Lower lobe of right lung (tissue), 2 donors: ENCODE measurements at regions not wholly inside any gene's neighbourhood (a gene's known extent, or its start where the extent isn't known, plus 50 kb on each side); places are given as distances from the start of the nearest gene placed in this dataset.

Source experiments
- ATAC-seq, 2 donors: fragments of 200-7000 bp; cut with Tn5 transposase; one replicate each; pipeline ENCODE4 v1.9.1; 2020 to 2022; ENCODE audit warnings: mild to moderate bottlenecking in 2 of 2, moderate library complexity in 2 of 2
- DNase-seq: peaks from one replicate; pipeline ENCODE4 v3.0.0-alpha.2; 2020
- H3K27ac ChIP-seq: fragments of 200-600 bp; one replicate; pipeline ENCODE4 v1.8.0; 2022
- H3K27me3 ChIP-seq: fragments of 200-600 bp; one replicate; pipeline ENCODE4 v1.8.0; 2022; ENCODE audit warnings: low read depth
- H3K36me3 ChIP-seq: fragments of 200-600 bp; one replicate; pipeline ENCODE4 v1.8.0; 2022; ENCODE audit warnings: mild to moderate bottlenecking
- H3K4me1 ChIP-seq: fragments of 200-600 bp; one replicate; pipeline ENCODE4 v1.8.0; 2022
- H3K4me3 ChIP-seq: fragments of 200-600 bp; one replicate; pipeline ENCODE4 v1.8.0; 2022; ENCODE audit warnings: mild to moderate bottlenecking
- H3K9me3 ChIP-seq: fragments of 200-600 bp; one replicate; pipeline ENCODE4 v1.8.0; 2022
- intact Hi-C: fragments of 100-400 bp; cut with DNase I; formaldehyde crosslinking; loops from one replicate; pipeline ENCODE4 v1.11.0; 2022
- TF ChIP-seq, protein P1 (sequence below): fragments of 200-600 bp; IDR thresholded peaks from one replicate; pipeline ENCODE4 v1.8.0; 2022; ENCODE audit warnings: antibody characterized with exemption, mild to moderate bottlenecking
- donor health status: DM: no; HTN: yes; CAD: no; lungs with severe emphysema.

DNA sequence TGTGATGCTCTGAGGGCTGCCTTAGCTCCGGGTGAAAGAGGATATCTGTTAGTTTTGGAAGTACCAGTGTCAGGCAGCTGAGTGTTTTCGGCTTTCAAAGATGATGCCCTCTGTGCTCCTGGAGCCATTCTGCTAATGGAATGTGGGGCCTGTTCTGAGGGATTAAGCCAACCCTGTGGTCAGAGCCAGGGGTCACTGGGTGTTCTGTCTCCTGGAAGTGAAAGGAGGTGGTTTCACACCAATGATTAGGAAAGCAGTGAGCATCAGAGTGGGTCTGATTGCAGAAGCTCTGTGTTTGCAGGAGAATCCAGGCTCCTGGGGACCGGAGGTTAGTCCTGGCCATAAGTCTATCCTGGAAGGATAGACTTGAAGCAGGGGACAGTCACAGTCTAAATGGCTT is 94.6 kb downstream of the UQCRFS1 start:
- no peaks in the 10 kb centered on the region for H3K27me3 ChIP-seq
- intact Hi-C loops = no loop called here
- no peaks in the 10 kb centered on the region for H3K9me3 ChIP-seq
- no peak for DNase-seq
- no peaks in the 10 kb centered on the region for H3K36me3 ChIP-seq
- ATAC-seq = no peak
- H3K4me3 ChIP-seq = no peak overlapping the region
- no peaks in the 10 kb centered on the region for H3K4me1 ChIP-seq
- TF ChIP-seq, protein P1, sequence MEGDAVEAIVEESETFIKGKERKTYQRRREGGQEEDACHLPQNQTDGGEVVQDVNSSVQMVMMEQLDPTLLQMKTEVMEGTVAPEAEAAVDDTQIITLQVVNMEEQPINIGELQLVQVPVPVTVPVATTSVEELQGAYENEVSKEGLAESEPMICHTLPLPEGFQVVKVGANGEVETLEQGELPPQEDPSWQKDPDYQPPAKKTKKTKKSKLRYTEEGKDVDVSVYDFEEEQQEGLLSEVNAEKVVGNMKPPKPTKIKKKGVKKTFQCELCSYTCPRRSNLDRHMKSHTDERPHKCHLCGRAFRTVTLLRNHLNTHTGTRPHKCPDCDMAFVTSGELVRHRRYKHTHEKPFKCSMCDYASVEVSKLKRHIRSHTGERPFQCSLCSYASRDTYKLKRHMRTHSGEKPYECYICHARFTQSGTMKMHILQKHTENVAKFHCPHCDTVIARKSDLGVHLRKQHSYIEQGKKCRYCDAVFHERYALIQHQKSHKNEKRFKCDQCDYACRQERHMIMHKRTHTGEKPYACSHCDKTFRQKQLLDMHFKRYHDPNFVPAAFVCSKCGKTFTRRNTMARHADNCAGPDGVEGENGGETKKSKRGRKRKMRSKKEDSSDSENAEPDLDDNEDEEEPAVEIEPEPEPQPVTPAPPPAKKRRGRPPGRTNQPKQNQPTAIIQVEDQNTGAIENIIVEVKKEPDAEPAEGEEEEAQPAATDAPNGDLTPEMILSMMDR = no peak
- no peak overlapping the region for H3K27ac ChIP-seq

DNA sequence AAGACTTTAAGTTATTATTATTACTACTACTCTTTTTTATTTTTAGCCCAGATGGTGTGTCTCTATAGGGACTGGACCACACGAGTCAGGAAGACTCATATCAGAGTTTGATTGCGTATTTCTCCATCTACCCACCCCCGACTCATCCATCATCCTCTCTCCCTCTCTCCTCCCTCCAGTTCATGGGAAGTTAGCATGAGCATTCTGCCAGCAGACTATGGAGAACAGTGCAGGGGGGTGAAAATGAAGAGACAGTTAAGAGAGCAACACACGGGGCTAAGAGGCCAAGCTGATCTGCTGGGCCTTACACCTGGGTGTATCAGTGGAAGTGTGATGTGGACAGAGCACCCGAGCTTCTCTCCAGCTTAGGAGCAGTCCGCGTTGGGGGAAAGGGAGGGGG is 95.0 kb downstream of the UQCRFS1 start:
- no peaks in the 10 kb centered on the region for H3K4me1 ChIP-seq
- TF ChIP-seq, protein P1 = no peak
- H3K27me3 ChIP-seq = no peaks in the 10 kb centered on the region
- no peak overlapping the region for H3K27ac ChIP-seq
- ATAC-seq = no peak
- H3K9me3 ChIP-seq = no peaks in the 10 kb centered on the region
- no peak overlapping the region for H3K4me3 ChIP-seq
- intact Hi-C loops = no loop called here
- H3K36me3 ChIP-seq = no peaks in the 10 kb centered on the region
- DNase-seq = no peak

DNA sequence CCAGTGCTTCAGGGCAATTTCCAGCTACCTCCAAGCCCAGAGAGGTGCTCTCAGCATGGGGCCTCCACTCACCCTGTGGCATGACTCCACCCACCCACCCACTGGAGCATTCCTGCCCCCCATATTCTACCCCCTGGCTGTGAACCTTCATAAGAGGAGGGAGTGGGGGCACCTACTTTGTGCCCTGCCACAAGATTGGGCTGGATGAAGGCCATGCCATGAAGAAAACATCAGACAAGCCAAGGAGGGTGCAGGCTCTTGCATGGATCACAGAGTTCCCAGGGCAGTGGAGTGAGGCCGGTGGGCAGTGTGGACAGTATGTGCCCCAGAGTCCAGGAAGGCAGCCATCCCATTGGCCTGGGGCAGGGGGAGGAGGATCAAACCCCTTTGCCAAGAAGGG is 97.8 kb downstream of the UQCRFS1 start:
- ATAC-seq = no peak
- no peak overlapping the region for H3K27ac ChIP-seq
- H3K9me3 ChIP-seq = no peaks in the 10 kb centered on the region
- no peak overlapping the region for H3K4me3 ChIP-seq
- TF ChIP-seq, protein P1 = no peak
- H3K27me3 ChIP-seq = no peaks in the 10 kb centered on the region
- intact Hi-C loops = no loop called here
- H3K4me1 ChIP-seq = no peaks in the 10 kb centered on the region
- no peaks in the 10 kb centered on the region for H3K36me3 ChIP-seq
- no peak for DNase-seq

DNA sequence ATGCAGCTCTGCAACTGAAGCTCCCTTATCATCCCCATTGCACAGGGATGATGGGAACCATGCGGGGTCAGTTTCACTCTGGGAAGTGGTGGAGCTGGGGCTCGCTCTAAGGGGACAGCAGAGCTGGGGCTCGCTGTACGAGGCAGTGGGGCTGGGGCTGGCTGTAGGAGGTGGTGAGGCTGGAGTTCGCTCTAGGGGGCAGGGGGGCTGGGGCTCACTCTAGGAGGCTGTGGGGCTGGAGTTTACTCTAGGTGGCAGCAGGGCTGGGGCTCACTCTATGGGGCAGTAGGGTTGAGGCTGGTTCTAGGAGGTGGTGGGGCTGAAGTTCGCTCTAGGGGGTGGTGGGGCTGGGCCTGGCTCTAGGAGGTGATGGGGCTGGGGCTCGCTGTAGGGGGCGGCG is 99.1 kb downstream of the UQCRFS1 start:
- H3K4me1 ChIP-seq = no peaks in the 10 kb centered on the region
- no peaks in the 10 kb centered on the region for H3K27me3 ChIP-seq
- no peak overlapping the region for H3K27ac ChIP-seq
- DNase-seq = no peak
- H3K9me3 ChIP-seq = no peaks in the 10 kb centered on the region
- H3K36me3 ChIP-seq = no peaks in the 10 kb centered on the region
- H3K4me3 ChIP-seq = no peak overlapping the region
- no peak for ATAC-seq
- intact Hi-C loops = no loop called here
- TF ChIP-seq, protein P1 = no peak

DNA sequence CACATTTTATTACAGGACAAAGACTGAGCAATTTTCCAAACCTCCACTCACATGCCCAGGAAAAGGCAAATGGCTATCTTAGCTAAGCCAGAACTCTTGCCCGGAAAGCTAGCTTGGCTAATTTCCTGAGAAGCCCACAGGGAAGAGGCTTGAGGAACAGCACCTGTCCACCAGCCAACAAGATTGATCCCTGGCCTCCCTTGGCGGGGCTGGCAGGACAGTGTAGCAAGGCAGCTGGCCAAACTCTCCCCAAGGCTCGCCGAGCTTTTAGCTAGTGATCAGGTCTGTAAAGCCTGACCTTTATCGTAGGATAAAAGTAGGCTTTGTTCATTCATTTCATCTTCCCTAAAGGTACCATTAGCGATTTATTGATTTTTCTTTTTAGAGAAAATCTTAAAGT is 101.4 kb downstream of the UQCRFS1 start:
- no peak overlapping the region for H3K27ac ChIP-seq
- H3K4me1 ChIP-seq = no peaks in the 10 kb centered on the region
- intact Hi-C loops = no loop called here
- H3K9me3 ChIP-seq = no peaks in the 10 kb centered on the region
- H3K36me3 ChIP-seq = no peaks in the 10 kb centered on the region
- TF ChIP-seq, protein P1 = no peak
- H3K27me3 ChIP-seq = no peaks in the 10 kb centered on the region
- no peak overlapping the region for H3K4me3 ChIP-seq
- ATAC-seq = no peak
- no peak for DNase-seq

DNA sequence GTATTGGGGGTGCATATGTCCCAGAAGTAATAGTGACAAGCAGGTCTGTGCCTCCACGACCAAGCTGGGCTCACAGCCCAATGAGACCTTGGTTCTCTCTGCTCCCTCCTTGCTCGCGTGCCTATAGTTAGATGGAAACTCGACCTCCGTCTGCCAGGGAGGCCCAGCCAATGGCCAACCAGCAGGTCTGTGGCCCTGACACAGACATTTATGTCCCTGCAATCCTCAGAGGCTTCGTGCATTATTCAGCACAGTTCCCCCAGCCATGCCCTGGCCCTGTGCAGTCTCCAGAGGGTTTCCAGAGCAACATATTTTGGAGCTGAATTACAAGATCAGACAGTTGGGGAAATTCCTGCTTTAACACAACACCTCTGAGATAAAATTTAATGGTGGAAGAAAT is 105.1 kb downstream of the UQCRFS1 start:
- intact Hi-C loops = no loop called here
- Histone ChIP-seq H3K4me1 (no peaks in the 10 kb centered on the region), H3K9me3 (no peaks in the 10 kb centered on the region), H3K36me3 (no peaks in the 10 kb centered on the region), H3K27me3 (no peaks in the 10 kb centered on the region), H3K4me3 (no peak overlapping the region), H3K27ac (no peak overlapping the region)
- TF ChIP-seq, protein P1 = no peak
- DNase-seq (no peak), ATAC-seq (no peak)
